B cell (primary cell): ENCODE measurements at regions not wholly inside any gene's neighbourhood (a gene's known extent, or its start where the extent isn't known, plus 50 kb on each side); places are given as distances from the start of the nearest gene placed in this dataset.

Experiments
- ATAC-seq: fragments of 200-7000 bp; cut with Tn5 transposase; one replicate; pipeline ENCODE4 v1.10.0; 2021; ENCODE audit warnings: low read depth, mild to moderate bottlenecking, moderate number of reproducible peaks, moderate library complexity
- CTCF ChIA-PET: fragments of 350-600 bp; sonication (Branson Sonifier 250); formaldehyde crosslinking; loops from one replicate; lab custom pipeline; 2021; ENCODE audit warnings: antibody characterized with exemption, inconsistent platforms; lab: Charles Lee
- POLR2A ChIA-PET: fragments of 350-600 bp; sonication (Branson Sonifier 250); formaldehyde crosslinking; loops from one replicate; lab custom pipeline; 2021; ENCODE audit warnings: antibody characterized with exemption; lab: Charles Lee
- DNase-seq: peaks from one replicate; pipeline ENCODE4 v3.0.0; 2013
- H2AFZ ChIP-seq: 2 replicates; pipeline ENCODE4 v1.6.1; 2012; ENCODE audit warnings: mild to moderate bottlenecking, low read depth, low read length; ENCODE audit not compliant: insufficient read depth, poor library complexity, severe bottlenecking
- H3K27ac ChIP-seq, 2 donors: 1 replicate in 1 of 2; 2 replicates in 1 of 2; pipeline ENCODE4 v1.5.1; 2012 to 2013; ENCODE audit warnings: low read length in 2 of 2, mild to moderate bottlenecking in 2 of 2, moderate library complexity in 1 of 2
- H3K27me3 ChIP-seq, 4 experiments: fragments of 200-600 bp in 1 of 4; sonication (generic) in 1 of 4; replicated peaks in 1 of 4; 1 replicate in 2 of 4; 2 replicates in 2 of 4; pipeline versions ENCODE4 v1.6.1 to v1.7.0; 2013 to 2016; ENCODE audit warnings: low read length in 3 of 4, mild to moderate bottlenecking in 2 of 4, mixed read lengths in 1 of 4, moderate library complexity in 1 of 4; ENCODE audit not compliant: insufficient read depth in 4 of 4, control insufficient read depth in 3 of 4; ENCODE audit errors: control extremely low read depth in 1 of 4
- H3K36me3 ChIP-seq, 2 experiments: replicated peaks in 1 of 2; 1 replicate in 1 of 2; 2 replicates in 1 of 2; pipeline versions ENCODE4 v1.6.1 to v1.7.1; 2013; ENCODE audit warnings: low read length in 1 of 2; ENCODE audit not compliant: insufficient read depth in 2 of 2, control insufficient read depth in 1 of 2; ENCODE audit errors: control extremely low read depth in 1 of 2, extremely low read depth in 1 of 2
- H3K4me1 ChIP-seq, 2 donors: fragments of 200-600 bp in 1 of 2; sonication (generic) in 1 of 2; 1 replicate in 1 of 2; 2 replicates in 1 of 2; pipeline versions ENCODE4 v1.5.1 to v1.6.1; 2013 to 2017; ENCODE audit warnings: low read length in 2 of 2; ENCODE audit not compliant: control insufficient read depth in 2 of 2, insufficient read depth in 2 of 2
- H3K4me2 ChIP-seq: replicated peaks from 2 replicates; pipeline ENCODE3; 2012; ENCODE audit warnings: mild to moderate bottlenecking, low read depth, low read length; ENCODE audit not compliant: poor library complexity, severe bottlenecking
- H3K4me3 ChIP-seq, 5 experiments: fragments of 200-600 bp in 1 of 5; sonication (generic) in 1 of 5; 1 replicate in 3 of 5; 2 replicates in 2 of 5; pipeline versions ENCODE4 v1.5.1 to v1.7.0; 2011 to 2016; ENCODE audit warnings: low read length in 4 of 5, mild to moderate bottlenecking in 4 of 5, low read depth in 2 of 5, control low read depth in 1 of 5, moderate library complexity in 1 of 5; ENCODE audit not compliant: insufficient read depth in 1 of 5; ENCODE audit errors: control extremely low read depth in 1 of 5, extremely low read depth in 1 of 5
- H3K79me2 ChIP-seq: fragments of 200-600 bp; sonication (generic); one replicate; pipeline ENCODE4 v1.6.0; 2016; ENCODE audit warnings: low read length; ENCODE audit not compliant: control insufficient read depth, insufficient read depth
- H3K9ac ChIP-seq: fragments of 200-600 bp; sonication (generic); 2 replicates; pipeline ENCODE4 v1.6.1; 2017; ENCODE audit warnings: mild to moderate bottlenecking, low read length, moderate library complexity
- H3K9me3 ChIP-seq, 3 donors: one replicate each; pipeline versions ENCODE4 v1.6.1 to v1.7.1; 2013; ENCODE audit warnings: low read length in 2 of 3; ENCODE audit not compliant: control insufficient read depth in 2 of 3, insufficient read depth in 1 of 3; ENCODE audit errors: control extremely low read depth in 1 of 3
- H4K20me1 ChIP-seq: 2 replicates; pipeline ENCODE4 v1.6.0; 2012; ENCODE audit warnings: mild to moderate bottlenecking, low read length; ENCODE audit not compliant: insufficient read depth, control insufficient read depth, poor library complexity, severe bottlenecking
- H3K27ac Mint-ChIP-seq: one replicate; pipeline ENCODE4 v1.8.0; 2021; ENCODE audit warnings: mixed read lengths
- H3K27me3 Mint-ChIP-seq: one replicate; pipeline ENCODE4 v1.8.0; 2021; ENCODE audit warnings: mixed read lengths
- H3K4me1 Mint-ChIP-seq: one replicate; pipeline ENCODE4 v1.8.0; 2021; ENCODE audit warnings: mixed read lengths
- H3K4me3 Mint-ChIP-seq: one replicate; pipeline ENCODE4 v1.8.0; 2021; ENCODE audit warnings: mixed read lengths
- H3K9me3 Mint-ChIP-seq: one replicate; pipeline ENCODE4 v1.8.0; 2022; ENCODE audit warnings: mixed read lengths; ENCODE audit not compliant: insufficient read depth
- EZH2 ChIP-seq: IDR thresholded peaks from 2 replicates; pipeline ENCODE4 v1.6.1; 2012; ENCODE audit warnings: borderline replicate concordance, low read depth, mild to moderate bottlenecking, moderate library complexity, low read length; ENCODE audit not compliant: insufficient read depth, poor library complexity, severe bottlenecking
- WGBS: methylation state at CpG from one replicate; pipeline ENCODE4 v1.1.5; 2013; ENCODE audit warnings: missing lambda C conversion rate; ENCODE audit not compliant: insufficient coverage; 5-methylcytosine and 5-hydroxymethylcytosine counted together
- intact Hi-C: fragments of 100-400 bp; cut with micrococcal nuclease; formaldehyde crosslinking; loops from one replicate; pipeline ENCODE4 v1.10.0; 2022
- TF ChIP-seq, protein P1 (sequence below): fragments of 200-600 bp; IDR thresholded peaks from one replicate; pipeline ENCODE4 v1.8.0; 2022; ENCODE audit warnings: antibody characterized with exemption, mild to moderate bottlenecking

GRCh38 chr17:69677130-69677529 is 262.6 kb downstream of the MAP2K6 start:
- Histone ChIP-seq H3K4me2 (no peak overlapping the region), H3K36me3 (no peaks in the 10 kb centered on the region), H3K9me3 (no peaks in the 10 kb centered on the region), H2AFZ (no peak overlapping the region), H3K79me2 (no peaks in the 10 kb centered on the region), H3K4me1 (no peaks in the 10 kb centered on the region), H4K20me1 (no peaks in the 10 kb centered on the region), H3K27me3 (no peaks in the 10 kb centered on the region), H3K4me3 (no peak overlapping the region), H3K27ac (no peak overlapping the region), H3K9ac (no peak overlapping the region)
- no peak overlapping the region for H3K27ac Mint-ChIP-seq
- H3K4me3 Mint-ChIP-seq: no peak overlapping the region
- intact Hi-C loops: no loop called here
- no peaks in the 10 kb centered on the region for H3K9me3 Mint-ChIP-seq
- TF ChIP-seq EZH2: no peak
- TF ChIP-seq, protein P1, sequence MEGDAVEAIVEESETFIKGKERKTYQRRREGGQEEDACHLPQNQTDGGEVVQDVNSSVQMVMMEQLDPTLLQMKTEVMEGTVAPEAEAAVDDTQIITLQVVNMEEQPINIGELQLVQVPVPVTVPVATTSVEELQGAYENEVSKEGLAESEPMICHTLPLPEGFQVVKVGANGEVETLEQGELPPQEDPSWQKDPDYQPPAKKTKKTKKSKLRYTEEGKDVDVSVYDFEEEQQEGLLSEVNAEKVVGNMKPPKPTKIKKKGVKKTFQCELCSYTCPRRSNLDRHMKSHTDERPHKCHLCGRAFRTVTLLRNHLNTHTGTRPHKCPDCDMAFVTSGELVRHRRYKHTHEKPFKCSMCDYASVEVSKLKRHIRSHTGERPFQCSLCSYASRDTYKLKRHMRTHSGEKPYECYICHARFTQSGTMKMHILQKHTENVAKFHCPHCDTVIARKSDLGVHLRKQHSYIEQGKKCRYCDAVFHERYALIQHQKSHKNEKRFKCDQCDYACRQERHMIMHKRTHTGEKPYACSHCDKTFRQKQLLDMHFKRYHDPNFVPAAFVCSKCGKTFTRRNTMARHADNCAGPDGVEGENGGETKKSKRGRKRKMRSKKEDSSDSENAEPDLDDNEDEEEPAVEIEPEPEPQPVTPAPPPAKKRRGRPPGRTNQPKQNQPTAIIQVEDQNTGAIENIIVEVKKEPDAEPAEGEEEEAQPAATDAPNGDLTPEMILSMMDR: no peak
- no peaks in the 10 kb centered on the region for H3K27me3 Mint-ChIP-seq
- DNase-seq (no peak), ATAC-seq (no peak)
- no peaks in the 10 kb centered on the region for H3K4me1 Mint-ChIP-seq
- WGBS: no CpG with 5 or more reads among the region's 6 CpGs
- POLR2A ChIA-PET: no interaction called here
- CTCF ChIA-PET: no interaction called here

DNA sequence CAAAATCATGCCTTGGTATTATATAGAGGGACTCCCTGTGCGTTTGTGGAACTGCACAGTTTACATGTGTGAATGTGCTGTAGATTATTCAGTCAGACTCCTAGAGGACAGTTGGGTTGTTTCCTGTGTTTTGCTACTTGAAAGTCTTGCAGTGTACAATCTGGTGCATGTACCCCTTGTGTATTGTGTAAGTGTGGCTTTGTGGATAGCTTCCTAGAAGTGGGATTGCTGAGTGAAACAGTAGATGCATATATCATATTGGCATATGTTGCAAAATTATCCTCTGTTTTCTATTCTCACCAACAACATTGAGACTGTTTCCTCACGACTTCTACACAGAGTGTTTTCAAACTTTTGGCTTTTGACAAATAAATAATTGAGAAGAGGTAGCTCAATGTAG is 263.7 kb downstream of the MAP2K6 start:
- CTCF ChIA-PET: no interaction called here
- no peak overlapping the region for H3K4me3 Mint-ChIP-seq
- no peak overlapping the region for H3K27ac Mint-ChIP-seq

More for the DNA sequence above, 263.7 kb downstream of the MAP2K6 start:
- POLR2A ChIA-PET: no interaction called here
- Histone ChIP-seq H3K27ac (no peak overlapping the region), H4K20me1 (no peaks in the 10 kb centered on the region), H3K4me2 (no peak overlapping the region), H2AFZ (no peak overlapping the region), H3K79me2 (no peaks in the 10 kb centered on the region), H3K9me3 (no peaks in the 10 kb centered on the region), H3K27me3 (no peaks in the 10 kb centered on the region), H3K4me3 (no peak overlapping the region), H3K9ac (no peak overlapping the region), H3K36me3 (no peaks in the 10 kb centered on the region), H3K4me1 (no peaks in the 10 kb centered on the region)
- TF ChIP-seq EZH2: no peak
- TF ChIP-seq, protein P1: no peak
- no peak for DNase-seq
- Mint-ChIP-seq H3K9me3 (no peaks in the 10 kb centered on the region), H3K4me1 (no peaks in the 10 kb centered on the region), H3K27me3 (no peaks in the 10 kb centered on the region)
- ATAC-seq: no peak
- WGBS: no CpG with 5 or more reads among the region's 2 CpGs
- intact Hi-C loops: no loop called here
